A172 (cell line): ENCODE measurements at regions not wholly inside any gene's neighbourhood (a gene's known extent, or its start where the extent isn't known, plus 50 kb on each side); places are given as distances from the start of the nearest gene placed in this dataset.
"Not testable (repeated sequence)": the region's sequence is repeated elsewhere in the genome, so short reads cannot be mapped to it uniquely, and the experiment has no call there.

ENCODE experiments used
- DNase-seq: peaks from one replicate; pipeline ENCODE4 v3.0.0-alpha.2; 2015; ENCODE audit warnings: low spot score

DNA sequence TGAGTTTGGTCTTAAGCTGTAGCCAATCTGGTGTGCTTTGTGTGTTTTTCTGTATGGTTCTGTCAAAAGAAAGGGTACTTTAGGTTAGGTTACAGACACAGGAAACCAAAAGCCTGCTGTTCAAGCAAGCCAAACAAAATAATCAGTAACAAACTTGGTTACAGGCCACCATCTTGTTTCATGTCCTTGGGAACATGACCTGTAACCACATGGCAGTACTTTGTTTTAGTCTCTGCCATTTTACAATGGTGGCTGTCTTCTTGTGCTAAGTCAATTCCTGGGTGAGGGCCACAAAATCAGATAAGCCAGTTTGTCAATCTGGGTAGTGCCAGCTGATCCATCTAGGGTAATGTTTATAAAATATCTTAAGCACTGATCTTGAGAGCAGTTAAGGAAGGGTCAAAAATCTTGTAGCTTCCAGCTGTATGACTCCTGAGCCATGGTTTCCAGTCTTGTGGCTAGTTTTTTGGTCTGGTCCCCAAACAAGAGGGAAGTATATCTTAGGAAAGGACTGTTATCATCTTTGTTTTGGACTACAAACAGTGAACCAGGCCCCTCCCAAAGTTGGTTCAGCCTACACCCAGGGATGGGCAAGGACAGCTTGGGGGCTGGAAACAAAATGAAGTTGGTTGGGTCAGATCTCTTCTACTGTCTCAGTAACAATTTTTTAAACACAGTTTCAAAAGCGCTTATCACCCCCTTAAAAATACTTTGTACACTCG is 90.0 kb downstream of the IGLL5 start:
- no peak for DNase-seq

DNA sequence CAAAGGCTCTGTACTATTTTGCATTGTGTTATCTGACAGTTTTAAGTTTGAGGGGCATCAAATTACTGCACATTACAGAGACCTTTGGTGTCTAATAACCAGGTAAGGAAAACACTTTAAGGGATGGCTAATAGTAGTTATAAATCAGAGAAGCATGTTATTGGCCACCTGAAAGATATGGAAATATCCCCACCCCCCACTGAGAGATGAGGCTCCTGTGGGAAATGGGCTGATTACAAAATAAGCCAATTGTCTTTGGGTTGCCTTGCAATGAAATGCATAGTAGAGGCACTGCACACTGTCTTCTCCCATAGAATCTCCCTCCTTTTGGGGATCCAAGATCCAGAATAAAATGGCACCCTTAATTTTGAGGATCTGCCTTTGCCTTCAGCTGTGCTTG is 91.0 kb downstream of the IGLL5 start:
- DNase-seq = no peak

DNA sequence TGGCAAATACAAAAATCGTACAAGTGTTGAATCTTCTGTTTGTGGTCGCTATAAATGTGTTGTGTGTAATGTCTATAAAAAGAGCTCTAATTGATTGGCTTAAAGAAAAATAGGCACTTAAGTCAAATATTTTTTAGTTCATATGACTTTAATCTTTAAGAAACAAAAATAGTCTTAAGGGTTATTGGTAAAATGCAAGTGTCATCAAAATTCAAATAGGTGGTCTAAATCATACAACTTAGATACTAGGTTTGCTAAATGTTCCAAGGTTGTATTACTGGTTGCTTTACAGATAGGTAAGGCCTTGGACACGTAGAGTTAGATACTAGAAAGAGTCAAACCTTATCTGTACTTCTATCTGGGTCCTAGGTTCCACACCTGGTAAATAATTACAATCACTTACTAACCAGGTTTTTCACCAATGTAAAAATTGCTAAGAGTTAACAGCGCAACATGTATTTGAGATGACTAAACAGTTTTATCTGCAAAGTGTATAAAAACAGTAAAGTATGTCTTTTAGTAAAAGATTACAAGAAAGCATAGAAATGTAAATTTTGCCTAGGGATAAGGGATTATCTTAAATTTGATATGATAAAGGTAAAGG is 91.1 kb upstream of the GNAZ start:
- DNase-seq = no peak

DNA sequence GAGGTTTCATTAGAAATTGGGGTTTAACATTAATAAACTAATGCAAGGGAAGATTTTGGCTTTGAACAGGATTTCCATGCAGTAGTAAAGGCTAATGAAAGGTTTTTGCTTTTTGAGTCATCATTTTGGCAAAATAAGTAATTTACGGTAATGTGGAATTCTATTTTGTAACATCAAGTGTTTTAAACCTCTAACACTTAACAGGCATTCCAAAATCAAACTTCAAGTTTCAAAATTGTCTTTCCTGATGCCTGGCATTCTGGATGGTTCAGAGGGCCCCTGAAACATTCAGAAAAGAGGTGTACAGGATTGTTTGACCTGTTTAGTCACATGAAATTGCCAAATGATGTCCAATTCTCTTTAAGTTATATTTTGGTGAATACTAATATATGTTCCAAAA is 90.4 kb upstream of the GNAZ start:
- no peak for DNase-seq

DNA sequence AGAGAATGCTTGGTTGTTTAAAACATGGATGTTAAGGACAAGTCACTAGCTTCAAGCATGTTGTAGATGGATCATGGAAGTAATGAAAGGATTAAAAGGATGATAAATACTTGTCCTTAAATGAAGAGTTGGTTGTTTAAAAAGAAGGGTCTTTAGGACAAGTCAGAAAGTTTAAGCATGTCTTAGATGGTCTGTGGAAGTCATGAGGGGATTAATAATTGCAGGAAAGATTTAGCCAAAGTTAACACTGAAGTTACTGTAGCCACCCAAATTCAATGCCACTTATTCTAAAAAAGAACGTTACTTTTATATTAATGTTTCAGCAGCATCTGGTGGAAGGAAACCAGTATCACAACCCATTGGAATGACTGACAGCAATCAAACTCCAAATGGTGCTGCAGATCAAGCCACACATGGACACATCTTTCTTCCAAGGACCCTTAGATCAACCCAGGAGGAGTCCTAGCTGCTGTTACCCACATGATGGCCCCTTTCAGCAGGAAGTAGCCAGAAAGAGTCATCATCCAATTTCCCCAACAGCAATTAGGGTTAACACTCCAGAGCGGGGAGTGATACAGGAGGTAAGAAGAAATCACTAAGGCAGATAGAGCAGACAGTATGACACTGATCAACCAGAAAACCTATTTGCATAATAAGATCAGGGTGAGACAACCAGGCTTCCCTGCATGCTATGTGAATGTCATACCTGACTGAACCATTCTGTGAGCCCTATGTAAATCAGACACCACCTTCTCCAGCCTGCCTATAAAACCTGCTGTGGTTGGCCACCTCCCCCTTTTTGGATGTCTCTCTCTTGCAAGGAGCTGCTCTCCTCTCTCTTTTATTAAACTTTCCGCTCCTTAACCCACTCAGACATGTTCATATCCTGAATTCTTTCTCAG is 88.4 kb upstream of the GNAZ start:
- DNase-seq = no peak

DNA sequence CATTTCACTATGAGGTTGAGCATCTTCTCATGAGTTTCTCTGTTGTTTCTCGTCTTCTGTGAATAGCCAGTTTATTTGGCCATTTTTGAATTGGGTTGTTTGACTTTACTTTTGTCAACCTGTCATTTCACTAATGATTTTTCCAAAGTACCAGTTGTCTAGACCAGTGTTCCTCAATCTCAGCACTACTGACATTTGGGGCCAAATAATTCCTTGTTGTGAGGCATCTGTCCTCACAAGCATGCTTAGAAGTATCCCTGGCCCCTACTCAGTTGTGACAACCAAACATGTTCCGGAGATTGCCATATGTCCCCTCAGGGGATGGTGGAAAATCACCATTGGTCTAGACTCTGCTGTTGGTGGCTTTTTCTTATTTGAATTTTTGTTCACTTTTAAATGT is 87.7 kb upstream of the GNAZ start:
- no peak for DNase-seq

DNA sequence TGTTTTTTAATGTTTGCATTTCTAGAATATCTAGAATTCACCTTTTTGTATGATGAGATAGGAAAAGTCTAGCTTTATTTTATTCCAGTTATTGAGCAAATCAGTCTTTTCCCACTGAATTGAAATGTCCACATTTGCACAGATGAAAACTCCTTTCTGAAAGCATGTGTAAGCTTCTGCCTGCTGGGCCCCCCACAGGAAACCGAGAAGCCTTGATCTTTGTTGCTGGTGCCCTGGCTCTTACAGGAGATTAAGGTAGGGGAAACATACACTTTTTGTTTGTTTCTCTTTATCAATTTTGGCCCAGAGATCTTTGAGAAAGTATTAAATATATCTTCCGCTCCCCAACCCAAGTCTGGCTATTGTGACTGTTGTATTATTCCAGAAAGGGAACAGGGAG is 87.2 kb upstream of the GNAZ start:
- no peak for DNase-seq

DNA sequence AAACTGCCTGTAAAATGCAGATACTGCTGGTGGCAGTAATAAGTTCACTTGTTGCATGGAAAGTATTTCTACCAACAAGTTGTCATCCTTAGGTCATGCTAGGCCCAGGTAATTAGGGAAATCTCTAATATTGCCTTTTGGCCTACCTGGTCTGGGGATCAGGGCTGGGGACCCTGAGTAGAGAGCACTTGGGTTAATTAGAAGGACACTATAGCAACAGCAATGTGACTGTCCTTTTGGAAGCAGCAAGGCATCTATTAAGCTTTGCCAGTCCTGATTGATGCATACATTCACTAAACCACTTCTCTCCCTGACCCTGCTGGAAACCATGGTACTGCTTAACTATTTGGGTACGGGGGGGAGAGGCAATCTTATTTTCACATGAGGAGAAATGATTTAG is 86.5 kb upstream of the GNAZ start:
- DNase-seq = no peak

DNA sequence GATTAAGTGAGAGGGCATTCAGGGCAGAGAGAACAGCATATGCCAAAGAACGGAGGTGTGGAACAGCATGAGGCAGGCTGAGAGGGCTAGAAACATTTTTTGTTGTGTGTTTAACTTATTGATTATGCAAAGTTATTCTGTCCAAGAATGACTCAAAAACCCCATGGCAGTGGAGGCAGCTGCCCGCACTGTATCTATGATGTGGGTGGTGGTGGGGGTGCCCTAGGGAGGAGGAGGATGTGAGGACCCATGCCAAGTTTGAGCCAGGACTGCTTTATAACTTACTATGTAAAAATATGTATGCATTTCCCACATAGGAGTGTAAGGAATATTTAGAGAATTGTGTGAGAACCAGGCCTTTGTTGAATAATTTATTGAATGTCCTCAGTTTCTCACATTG is 85.4 kb upstream of the GNAZ start:
- no peak for DNase-seq

DNA sequence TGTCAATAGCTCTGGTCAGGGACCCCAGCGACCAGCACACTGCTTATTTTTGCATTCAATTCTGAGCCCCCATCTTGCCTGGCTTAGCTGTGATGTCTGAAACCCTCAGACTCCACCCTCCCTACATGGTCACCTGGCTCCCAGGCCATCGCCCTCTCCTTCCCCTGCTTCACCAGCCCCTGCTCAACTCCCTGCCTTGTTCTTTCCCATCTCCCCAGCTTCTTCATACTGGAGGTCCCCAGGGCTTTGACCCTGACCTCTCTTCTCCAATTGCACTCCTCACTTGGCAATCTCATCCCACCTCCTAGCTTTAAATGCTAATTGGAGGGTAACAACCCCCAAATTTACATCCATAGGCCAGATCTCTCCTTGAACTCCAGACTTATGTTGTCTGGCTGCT is 84.3 kb upstream of the GNAZ start:
- no peak for DNase-seq

DNA sequence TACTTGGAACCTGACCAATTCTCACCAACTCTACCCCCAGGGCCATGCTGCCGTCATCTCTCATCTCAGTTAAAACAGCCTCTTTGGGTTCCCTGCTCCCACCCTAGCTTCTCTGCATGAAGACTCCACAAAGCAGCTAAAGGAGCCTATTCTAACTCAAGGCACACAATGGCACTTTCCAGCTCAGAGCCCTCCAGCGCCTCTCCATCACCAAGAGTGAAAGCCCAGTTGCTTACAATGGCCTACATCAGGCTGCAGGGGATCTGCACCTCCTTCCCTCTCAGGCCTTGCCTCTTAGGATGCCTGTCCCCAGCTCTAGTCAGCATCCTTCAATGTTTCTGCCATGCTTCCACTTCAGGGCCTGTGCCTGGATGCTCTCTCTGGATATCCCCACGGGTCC is 83.7 kb upstream of the GNAZ start:
- DNase-seq = no peak

DNA sequence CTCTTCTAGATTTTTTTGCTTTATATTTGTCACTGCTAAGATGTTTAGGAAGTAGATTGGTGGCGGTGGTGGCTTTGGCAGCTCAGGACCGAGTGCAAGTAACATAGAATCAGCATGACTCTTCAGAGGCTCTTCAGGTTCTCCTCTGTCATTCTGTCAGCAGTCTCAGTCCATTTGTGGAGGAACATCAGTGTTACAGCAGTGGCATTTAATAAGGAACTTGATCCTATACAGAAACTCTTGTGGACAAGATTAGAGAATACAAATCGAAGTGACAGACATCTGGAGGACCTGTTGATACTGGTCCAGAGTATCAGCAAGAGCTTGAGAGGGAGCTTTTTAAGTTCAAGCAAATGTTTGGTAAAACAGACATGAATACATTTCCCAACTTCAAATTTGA is 82.2 kb upstream of the GNAZ start:
- DNase-seq = no peak

DNA sequence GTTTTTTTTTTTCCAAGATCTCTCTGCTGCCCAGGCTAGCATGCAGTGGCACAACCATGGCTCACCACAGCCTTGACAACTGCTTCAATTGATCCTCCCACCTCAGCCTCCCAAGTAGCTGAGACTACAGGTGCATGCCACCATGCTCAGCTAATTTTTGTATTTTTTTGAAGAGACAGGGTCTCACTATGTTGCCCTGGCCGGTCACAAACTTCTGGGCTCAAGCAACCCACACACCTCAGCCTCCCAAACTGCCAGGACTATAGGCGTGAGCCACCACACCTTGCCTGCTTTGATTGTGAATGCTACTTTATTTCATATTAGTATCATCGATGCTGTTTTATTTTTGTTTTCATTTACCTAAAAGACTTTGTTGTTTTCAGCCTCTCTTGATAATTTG is 81.5 kb upstream of the GNAZ start:
- no peak for DNase-seq

DNA sequence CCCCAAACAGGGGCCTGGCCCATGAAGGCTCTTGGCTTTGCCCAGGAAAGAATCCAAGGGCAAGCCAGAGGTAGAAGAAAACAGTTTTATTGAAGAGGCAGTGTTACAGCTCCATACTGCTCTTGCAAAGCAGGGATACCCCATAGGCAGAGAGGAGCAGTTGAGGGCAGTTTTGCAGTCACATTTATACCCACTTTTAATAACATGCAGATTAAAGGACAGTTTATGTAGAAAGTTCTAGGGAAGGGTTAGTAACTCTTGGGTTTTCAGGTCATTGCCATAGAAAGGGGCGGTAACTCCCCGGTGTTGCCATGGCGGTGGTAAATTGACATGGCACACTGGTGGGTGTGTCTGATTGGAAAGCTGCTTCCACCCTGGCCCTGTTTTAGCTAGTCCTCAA is 80.5 kb upstream of the GNAZ start:
- no peak for DNase-seq

DNA sequence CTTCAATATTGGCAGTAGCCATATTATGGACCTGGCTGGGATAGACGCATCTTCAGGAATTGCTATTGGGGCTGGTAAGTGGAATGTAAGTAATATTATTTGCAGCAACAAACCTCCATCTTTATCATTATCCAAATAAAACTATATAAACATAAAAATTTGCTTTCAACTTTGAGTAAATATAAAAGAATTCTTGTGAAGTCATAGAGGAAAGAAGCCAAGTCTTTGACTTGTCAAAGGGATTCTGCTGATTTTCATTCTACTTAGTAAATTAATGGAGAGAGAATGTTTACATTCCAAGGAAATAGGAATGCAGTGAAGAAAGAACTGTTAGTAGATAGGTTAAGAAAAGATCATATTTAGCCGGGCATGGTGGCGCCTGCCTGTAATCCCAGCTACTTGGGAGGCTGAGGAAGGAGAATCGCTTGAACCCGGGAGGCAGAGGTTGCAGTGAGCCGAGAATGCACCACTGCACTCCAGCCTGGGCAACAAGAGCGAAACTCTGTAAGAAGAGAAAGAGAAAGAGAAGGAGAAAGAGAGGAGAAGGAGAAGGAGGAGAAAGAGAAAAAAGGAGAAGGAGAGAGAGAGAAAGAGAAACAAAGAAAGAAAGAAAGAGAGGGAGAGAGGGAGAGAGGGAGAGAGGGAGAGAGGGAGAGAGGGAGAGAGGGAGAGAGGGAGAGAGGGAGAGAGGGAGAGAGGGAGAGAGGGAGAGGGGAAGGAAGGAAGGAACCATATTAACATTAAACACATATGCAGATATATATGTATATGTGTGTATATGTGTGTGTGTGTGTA is 79.4 kb upstream of the GNAZ start:
- not testable (repeated sequence) for DNase-seq

DNA sequence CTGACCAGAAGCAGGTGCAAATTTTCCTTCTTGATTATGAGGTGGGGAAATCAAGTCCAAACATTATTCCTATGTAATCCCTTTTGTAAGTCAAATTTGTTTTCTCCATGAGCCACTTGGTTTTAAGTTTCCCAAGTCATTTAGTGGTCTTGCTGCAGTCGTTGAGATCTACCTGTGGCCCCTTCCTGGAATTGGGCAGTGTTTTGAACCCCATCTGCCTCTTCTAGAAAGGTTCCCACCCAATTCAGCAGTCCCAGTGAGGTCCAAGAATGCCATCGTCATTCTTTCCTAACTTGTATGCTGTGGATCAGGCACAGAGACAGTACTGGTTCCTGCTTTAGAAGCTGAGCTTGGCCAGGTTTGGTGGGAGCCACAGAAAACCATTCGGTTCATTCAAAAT is 77.8 kb upstream of the GNAZ start:
- DNase-seq = no peak

DNA sequence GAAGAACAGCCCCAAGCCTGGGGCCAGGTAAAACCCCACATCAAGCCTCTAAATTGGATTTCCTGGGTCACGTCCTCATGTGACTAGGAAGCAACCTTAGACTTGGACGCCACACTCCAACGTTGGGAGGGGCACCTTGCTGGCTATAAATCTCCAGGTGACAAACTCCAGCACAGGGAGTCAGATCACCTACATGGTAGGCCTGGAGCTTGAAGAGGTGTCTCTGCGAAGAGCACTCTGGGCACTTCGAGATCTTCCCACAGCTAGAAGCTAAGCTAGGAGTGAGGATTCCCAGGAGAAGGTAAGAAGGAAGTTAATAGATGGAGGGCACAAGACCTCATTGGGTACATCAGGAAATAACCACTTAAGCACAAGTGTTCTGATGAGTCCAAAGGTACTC is 77.1 kb upstream of the GNAZ start:
- DNase-seq = no peak

DNA sequence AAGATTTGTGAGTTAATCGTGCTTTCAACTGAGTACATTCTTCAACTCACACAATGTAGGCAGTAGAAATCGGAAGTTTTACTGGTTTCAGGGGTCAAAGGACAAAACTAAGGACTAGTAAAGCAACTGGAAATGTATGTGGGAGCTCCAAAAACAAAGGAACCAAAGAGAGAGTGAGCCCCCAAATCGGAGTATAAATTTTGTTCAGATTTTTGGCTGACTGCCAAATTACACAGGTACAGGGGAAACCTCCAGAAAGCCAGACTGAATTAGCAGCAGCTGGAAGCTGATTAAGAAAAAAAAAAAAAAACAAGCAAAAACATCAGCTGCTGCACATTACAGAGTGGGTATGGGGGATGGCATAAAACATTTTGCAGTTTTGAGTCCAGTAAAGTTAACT is 75.2 kb upstream of the GNAZ start:
- DNase-seq = no peak

DNA sequence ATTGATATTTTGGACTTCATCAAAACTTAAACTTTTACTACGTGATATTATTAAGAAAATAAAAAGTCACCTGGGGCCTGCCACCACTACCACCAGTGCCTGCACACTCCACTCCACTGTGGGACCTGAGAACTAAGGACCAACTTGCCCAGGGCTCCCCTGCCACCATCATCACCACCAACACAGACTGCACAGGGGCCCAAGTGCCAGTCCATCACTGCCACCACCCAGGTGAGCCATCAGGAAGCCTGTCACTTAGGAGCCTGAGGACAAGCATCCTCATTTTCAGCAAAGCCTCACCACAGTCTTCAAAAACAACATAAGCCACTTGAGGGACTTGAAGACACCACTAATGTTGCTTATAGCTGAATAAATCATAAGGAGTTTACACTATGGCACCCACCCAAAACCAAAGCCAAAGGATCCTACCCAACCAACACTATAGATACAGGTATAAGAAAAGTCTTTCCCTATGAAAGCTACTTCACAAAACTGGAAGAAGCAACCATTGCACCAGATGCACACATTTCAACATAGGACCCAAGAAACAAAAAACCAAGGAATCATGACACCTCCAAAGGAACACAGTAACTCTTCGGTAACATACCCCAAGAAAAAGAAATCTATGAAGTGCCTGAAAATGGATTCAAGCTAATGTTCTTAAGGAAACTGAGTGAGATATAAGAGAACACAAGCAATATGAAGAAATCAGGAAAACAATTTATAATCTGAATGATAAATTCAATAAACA is 73.6 kb upstream of the GNAZ start:
- DNase-seq = no peak

DNA sequence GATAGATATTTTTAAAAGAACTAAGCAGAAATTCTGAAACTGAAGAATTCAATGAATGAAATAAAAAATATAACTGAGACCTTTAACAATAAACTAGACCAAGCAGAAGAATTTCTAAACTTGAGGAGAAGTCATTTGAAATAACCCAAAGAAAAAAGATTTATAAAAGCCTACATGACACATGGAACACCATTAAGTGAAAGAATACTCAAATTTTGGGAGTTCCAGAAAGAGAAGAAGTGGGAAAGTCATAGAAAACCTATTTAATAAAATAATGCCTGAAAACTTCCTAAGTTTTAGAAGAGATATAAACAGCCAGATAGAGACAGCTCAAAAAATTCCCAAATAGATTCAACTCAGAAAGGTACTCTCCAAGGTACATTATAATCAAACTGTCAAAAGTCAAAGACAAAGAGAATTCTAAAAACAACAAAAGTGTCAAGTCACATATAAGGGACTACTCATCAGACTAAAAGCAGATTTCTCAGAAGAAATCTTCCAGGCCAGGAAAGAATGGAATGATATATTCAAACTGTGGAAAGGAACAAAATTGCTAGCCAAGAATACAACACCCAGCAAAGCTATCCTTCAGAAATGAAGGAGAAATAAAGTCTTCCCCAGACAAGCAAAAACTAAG is 72.9 kb upstream of the GNAZ start:
- no peak for DNase-seq

DNA sequence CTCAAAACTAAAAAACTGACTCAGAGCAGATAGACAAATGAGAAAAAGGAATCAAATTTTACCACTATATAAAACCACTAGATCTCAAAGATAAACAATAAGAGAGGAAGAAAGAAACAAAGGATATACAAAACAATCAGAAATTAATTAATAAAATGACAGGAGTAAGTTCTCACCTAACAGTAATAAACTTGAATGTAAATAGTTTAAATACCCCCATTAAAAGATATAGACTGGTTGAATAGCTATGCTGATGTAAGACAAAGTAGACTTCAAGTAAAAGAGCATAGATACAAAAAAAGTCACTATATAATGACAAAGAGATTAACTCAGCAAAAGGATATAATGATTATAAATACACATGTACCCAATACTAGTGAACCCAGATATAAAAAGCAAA is 72.3 kb upstream of the GNAZ start:
- no peak for DNase-seq
